ENCODE measurements at regions not wholly inside any gene's neighbourhood (a gene's known extent, or its start where the extent isn't known, plus 50 kb on each side); places are given as distances from the start of the nearest gene placed in this dataset.

DNA sequence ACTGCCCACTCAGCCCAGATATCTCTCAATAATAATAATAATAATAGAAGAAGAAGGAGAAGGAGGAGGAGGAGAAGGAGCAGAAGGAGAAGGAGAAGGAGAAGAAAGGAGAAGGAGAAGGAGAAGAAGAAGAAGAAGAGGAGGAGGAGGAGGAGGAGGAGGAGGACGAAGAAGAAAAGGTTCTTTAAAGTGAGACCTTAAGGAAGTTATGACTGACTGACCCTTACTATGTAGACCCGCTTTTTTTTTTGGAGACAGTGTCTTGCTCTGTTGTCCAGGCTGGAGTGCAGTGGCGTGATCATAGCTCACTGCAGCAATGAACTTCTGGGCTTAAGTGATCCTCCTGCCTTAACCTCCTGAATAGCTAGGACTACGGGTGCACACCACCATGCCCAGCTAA is 88.9 kb upstream of the RFX8 start:
- H3K4me3 ChIP-seq (ENCODE audit: low read depth, low read length): no peak overlapping the region
- no peak for DNase-seq (ENCODE audit: low read depth)

DNA sequence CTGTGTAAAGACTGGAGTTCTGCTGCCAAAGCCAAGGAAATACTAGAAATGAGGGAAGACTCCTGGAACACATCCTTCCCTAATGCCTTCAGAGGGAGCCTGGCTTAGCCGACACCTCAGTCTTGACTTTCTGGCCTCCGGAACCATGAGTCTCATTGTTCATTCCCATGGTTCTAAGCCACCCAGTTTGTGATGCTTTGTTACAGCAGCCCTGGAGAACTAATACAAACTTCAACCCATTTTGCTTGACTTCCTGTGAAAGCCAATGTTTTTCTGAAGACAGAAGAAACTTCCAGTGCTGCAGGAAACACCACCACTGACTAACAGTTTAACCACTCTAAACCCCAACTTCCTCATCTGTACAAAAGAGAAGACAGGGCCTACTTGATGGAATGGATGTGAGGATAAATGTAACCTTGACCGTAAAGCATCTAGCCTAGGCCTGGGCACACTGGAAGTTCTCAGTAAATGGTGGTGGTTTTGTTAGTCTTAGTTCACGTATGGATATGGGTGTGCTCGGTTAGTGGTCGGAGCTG is 85.9 kb upstream of the RFX8 start:
- no peak for DNase-seq (ENCODE audit: low read depth)
- no peak overlapping the region for H3K4me3 ChIP-seq (ENCODE audit: low read depth, low read length)

DNA sequence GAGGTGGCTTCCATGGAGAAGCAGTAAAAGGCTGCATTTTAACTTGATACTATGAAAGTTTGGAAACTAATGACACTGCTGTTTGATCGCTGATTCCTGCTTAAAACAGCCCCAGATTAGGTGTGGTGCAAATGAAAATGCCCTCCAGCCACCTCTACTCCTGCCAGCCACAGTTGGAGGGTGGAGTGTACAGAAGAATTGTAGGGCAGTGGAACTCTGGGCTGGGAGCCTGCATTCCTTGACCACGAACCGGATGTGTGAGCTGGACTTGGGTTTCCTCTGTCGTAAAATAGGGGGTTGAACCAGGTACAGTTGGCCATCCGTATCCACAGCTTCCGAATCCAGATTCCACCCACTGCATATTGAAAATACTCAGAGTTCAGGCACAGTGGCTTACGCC is 84.6 kb upstream of the RFX8 start:
- no peak overlapping the region for H3K4me3 ChIP-seq (ENCODE audit: low read depth, low read length)
- DNase-seq (ENCODE audit: low read depth): no peak

DNA sequence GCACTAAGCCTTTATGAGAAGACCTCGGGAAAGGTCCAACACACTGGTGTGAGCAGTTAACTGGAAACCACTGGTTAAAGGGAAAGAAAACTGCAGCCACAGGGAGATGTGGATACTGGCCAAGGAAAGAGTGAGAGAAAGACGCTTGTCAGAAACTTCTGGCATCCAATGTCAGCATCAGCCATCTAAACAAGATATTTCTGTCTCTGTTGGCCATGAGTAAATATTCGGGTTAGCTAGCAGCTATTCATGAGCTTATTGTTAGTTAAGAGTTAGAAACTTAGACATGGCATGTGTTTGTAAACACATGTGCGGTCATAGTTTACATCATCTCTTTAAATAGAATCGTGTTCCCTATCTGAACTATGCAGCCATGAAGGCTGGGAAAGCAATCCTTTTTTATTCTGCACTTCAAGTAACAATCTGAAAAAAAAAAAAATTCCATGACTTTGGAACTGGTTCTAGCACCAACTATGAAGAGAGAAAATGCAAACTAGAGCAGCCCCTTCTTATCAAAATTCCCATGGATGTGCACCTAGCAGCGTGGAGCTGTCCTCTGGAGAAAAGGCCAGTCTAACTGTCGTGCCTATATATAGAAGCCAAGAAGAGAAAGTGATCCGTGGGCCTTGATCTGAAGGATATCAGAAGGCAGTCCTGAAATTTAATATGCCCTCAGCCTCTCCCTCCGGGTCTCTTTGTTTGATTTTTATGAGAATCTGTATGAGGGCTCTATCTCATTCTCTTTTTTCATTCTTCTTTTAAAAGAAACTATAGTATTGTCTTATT is 84.0 kb upstream of the RFX8 start:
- no peak for DNase-seq (ENCODE audit: low read depth)
- H3K4me3 ChIP-seq (ENCODE audit: low read depth, low read length): no peak overlapping the region

DNA sequence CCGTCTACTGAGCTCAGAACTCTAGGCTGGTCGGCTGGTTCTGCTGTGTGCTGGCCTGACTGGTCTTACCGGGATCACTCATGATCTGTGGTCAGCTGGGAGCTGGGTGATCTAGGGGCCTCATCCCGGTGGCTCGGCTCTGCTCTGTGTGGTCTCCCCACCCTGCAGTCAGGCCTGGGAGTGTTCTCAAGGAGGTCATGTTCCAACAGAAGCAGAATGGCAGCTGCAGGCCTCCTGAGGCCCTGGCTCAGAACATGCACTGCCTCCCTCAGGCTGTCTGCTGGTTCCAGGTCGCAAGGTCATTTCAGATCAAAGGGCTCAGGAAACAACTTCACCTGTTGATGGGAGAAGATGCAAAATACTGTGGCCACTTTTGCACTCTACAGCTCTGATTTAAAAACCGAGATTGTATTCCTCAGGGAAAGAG is 81.1 kb upstream of the RFX8 start:
- no peak overlapping the region for H3K4me3 ChIP-seq (ENCODE audit: low read depth, low read length)
- no peak for DNase-seq (ENCODE audit: low read depth)

DNA sequence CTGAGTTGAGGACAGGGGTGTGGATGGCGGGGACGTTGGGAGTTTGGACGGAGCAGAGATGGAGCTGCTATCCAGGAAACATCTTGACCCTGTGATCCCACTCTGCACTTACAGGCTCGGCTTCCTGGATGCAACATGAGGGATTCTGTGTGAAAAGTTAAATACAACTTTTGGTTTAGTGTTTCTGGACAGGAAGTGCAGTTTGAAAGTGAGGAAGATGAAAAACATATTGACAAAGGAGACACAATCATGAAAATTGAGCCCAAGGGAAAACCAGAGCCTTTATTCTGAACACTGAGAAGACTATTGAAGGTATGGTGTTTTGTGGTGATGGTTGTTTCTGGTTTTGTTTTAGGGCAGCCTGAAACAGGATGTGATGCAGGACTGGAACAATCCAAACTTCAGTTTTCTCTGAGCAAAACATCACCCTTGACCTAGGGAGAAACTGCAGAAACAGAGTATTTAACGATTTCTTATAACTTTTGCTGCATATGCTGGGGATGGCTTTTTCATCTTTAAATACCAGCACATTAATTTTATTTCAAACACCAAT is 76.5 kb upstream of the RFX8 start:
- no peak for DNase-seq (ENCODE audit: low read depth)
- no peak overlapping the region for H3K4me3 ChIP-seq (ENCODE audit: low read depth, low read length)

DNA sequence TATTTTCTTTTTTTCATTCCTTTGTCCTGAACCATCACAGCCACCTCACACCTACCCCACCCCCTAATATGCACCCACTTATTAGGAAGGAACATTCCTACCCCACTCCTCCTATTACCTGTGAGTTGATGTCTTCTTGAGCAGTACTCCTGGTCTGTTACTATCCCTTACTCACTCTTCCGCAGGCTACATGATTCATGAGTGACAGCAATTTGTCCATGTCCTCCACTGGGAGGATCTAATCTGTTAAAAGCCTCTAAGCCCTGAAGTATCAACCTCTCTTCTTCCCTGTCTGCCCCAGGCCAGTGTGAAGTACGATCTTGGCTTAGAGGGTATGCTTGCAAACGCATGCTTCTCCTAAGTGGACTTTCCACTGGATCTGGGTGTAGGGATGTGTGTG is 75.6 kb upstream of the RFX8 start:
- DNase-seq (ENCODE audit: low read depth): no peak
- H3K4me3 ChIP-seq (ENCODE audit: low read depth, low read length): no peak overlapping the region

DNA sequence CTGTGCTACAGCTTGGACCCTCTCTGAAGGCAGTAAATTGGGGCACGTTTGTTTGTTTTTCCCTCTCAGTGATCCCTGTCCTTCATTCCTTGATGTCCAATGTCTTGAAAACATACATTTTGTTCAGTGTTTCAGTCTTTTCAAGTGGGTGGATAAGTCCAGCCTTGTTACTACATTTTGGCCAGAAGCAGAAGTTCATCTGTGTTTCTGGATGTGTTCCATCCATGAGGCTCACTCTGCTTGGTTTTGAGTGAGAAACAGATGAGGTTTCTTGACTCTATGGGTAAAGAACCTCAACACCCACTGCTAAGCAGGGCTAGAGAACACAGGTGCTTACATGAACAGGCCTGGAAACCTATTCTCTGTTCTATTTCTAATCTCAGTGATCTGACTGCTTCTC is 74.5 kb upstream of the RFX8 start:
- no peak for DNase-seq (ENCODE audit: low read depth)
- no peak overlapping the region for H3K4me3 ChIP-seq (ENCODE audit: low read depth, low read length)

DNA sequence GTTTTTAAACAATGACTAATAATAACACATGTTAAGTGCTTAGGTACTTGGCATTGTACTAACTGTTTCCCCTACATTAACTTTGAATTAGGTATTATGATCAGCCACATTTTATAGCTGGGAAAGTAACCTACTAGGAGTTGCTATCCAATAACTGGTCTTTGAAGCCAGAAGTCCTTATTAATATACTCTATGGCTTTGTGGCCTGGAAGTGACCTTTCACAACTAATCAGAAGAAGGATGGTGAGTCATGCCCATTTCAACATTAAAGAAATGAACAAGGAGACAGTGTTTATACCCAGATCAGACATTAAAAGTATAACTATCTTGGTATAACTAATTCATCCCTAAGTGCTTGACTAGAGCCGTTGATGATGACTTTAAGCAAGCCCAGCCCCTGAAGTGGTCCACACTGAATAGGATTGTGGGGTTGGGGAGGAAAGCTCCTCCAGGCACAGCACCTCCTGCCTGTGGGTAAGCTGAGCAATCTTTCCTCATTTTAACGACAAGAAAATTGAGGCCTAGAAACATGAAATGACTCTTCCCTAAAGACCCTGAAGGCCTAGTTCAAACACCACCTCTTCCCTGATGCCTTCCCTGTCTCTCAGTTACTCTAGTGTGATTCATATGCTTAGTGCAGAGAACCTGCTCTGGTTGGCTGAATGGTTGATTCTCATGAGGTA is 71.6 kb upstream of the RFX8 start:
- H3K4me3 ChIP-seq (ENCODE audit: low read depth, low read length): no peak overlapping the region
- no peak for DNase-seq (ENCODE audit: low read depth)

DNA sequence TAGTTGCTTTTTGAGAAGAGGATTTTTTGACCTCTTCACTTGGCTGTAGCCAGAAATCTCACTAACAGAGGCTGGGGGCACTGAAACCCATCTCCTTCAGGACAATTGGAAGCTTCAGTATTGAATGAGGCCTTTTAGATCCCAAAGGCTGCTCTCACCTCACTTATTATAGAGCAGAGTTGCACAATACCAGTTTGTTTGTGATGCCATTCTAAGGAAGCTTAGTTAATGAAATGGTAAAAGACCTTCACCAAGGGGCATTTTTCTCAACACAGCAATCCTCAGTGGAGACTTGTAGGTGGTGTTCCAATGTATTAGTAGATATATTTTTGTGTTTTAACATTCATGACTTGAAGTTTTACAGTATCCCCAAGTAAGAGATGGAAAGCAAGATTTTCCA is 71.0 kb upstream of the RFX8 start:
- H3K4me3 ChIP-seq (ENCODE audit: low read depth, low read length): no peak overlapping the region
- no peak for DNase-seq (ENCODE audit: low read depth)

DNA sequence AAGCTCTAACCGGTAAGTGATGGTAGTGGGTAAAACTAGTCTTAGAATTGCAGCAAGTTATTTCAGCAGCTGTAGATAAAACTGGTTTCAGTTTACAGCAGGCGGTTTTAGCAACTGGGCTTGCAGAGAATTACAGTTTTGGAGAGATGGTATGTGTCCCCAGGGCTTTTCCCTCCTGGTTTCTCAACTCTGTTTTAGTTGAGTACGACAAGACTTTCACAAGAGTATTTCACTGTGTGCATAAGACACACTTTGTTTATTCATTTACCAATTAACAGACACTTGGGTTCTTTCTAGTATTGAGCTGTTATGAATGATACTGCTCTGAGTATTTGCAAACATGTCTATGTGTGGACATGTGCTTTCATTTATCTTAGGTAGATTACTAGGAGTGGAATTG is 65.6 kb upstream of the RFX8 start:
- peak; percentile 71 for DNase-seq (ENCODE audit: low read depth)

DNA sequence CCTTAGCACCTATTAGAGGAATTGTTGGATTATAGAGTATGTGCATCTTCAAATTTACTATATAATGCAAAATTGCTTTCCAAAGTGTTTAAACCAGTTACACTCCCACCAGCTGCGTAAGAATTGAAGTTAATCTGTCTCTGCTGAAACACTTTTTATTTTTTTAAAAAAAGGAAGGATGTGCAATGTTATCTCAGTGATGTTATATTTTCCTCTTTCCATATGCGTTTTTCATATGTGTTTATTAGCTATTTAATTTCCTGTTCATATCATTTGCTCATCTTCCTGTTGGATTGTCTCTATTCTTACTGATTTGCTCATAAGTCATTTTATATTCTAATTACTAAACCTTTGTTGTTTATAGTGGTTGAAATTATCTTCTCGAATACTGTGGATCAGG is 63.2 kb upstream of the RFX8 start:
- H3K4me3 ChIP-seq (ENCODE audit: low read depth, low read length): no peak overlapping the region
- no peak for DNase-seq (ENCODE audit: low read depth)

More for the DNA sequence above, 65.6 kb upstream of the RFX8 start:
- H3K4me3 ChIP-seq (ENCODE audit: low read depth, low read length): no peak overlapping the region

DNA sequence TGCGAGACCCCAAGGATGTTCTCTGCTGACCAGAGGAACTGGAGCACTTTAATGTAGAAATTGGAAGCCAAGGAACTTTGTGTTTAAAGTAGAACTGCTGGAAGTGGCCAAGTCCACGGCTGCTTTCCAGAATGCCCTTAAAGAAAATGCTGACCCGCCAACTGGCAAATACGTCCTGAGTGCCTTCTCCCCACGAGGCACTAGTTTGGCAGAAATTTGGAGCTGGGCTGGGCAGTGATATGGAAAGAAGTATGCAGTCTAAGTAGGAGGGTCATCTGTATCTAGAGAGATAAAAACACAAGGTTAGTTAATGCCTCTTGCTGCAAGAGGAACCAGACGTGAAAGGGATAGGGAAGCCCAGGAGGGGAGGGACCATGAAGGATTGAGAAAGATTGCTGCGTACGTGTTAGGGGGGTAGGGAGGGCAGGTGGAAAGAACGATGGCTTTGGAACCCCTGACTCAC is 59.3 kb upstream of the RFX8 start:
- no peak for DNase-seq (ENCODE audit: low read depth)
- H3K4me3 ChIP-seq (ENCODE audit: low read depth, low read length): no peak overlapping the region

DNA sequence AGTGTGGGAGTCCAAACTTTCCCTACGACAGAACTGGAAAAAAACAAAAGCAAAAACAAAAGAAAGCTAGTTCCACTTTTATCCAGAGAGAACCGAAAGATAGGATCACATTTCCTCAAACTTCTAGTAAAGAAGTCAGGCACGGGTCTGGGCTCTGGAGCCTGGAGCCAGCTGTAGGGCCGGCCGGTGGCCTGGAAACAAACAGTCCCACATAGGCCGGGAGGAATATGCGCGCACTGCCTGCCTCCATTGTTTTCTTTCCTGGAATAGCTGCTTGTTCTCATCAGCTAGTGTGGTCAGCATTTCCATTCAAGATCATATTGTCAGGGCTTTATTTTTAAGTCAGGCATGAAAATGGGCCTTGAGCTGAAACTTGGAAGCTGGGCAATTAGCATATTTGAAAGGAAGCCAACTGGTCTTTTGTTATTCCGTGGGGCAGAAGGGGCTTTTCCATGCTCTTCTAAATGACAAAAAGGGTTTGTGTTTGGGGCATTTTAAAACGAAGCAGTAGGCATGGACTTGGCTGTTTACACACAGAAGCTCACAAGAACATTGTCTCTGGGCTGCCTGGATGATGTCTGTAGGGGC is 58.7 kb upstream of the RFX8 start:
- H3K4me3 ChIP-seq (ENCODE audit: low read depth, low read length): no peak overlapping the region
- no peak for DNase-seq (ENCODE audit: low read depth)

DNA sequence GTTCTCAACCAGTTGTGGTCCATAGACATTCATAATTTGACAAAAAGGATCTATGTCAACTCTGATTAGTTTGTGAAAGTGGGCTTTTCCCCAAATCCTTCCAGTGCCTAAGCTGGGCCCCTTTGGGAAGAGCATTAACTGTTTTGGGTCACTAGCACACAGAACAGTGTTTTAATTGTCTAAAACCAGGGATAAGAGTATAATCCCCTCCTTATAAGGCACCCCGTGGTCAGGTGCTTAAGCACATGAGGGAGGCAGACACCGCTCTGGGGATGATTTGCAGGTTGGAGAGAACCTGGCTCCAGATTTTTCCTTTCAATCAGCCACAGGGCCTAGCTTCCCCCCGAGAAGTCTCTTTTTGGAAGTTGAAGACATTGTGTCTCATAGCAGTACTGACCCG is 53.6 kb upstream of the RFX8 start:
- no peak for DNase-seq (ENCODE audit: low read depth)
- H3K4me3 ChIP-seq (ENCODE audit: low read depth, low read length): no peak overlapping the region

DNA sequence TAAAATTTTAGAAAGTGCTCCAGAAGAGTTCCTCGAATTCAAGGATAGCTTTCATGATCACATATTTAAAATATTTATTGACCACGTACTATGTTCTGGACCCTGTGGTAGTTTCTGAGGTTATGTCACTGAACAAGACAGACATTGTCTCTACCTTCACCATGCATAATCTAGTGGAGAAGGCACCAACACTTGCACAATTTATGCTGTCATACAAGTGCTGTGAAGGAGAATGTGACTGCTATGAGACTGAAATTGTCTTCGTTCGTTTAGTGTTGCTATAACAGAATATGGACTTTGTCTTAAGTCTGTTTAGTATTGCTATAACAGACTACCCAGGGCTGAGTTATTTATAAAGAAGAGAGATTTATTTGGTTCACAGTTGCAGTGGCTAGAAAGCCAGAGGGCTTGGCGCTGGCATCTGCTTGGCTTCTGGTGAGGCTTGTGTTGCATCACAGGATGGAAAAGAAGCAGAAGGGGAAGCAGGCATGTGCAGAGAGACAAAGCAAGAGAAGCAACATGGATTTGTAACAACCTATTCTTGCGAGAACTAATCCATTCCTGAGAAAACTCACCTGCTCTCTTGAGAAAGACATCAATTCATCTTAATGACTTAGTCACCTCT is 50.0 kb upstream of the RFX8 start:
- no peak overlapping the region for H3K4me3 ChIP-seq (ENCODE audit: low read depth, low read length)
- DNase-seq (ENCODE audit: low read depth): no peak
